ENCODE measurements at regions not wholly inside any gene's neighbourhood (a gene's known extent, or its start where the extent isn't known, plus 50 kb on each side); places are given as distances from the start of the nearest gene placed in this dataset.
"Not testable (repeated sequence)": the region's sequence is repeated elsewhere in the genome, so short reads cannot be mapped to it uniquely, and the experiment has no call there.

GRCh38 chrX:140273921-140274320 lies 230.9 kb downstream of the SOX3 start:
- Mint-ChIP-seq H3K27me3 (no peaks in the 10 kb centered on the region), H3K36me3 (no peaks in the 10 kb centered on the region), H3K9me3 (ENCODE audit: low read depth) (peaks cover 6% of the 10 kb centered on the region), H3K4me1 (ENCODE audit: low read depth) (no peaks in the 10 kb centered on the region), H3K4me3 (no peak overlapping the region), H3K27ac (no peak overlapping the region)

GRCh38 chrX:140250391-140250790 lies 254.5 kb downstream of the SOX3 start:
- no peaks in the 10 kb centered on the region for H3K4me1 Mint-ChIP-seq (ENCODE audit: low read depth)
- H3K4me3 Mint-ChIP-seq = no peak overlapping the region
- H3K9me3 Mint-ChIP-seq (ENCODE audit: low read depth) = no peaks in the 10 kb centered on the region
- no peak overlapping the region for H3K27ac Mint-ChIP-seq
- no peaks in the 10 kb centered on the region for H3K36me3 Mint-ChIP-seq
- H3K27me3 Mint-ChIP-seq = no peaks in the 10 kb centered on the region

- Mint-ChIP-seq H3K36me3 (no peaks in the 10 kb centered on the region), H3K9me3 (ENCODE audit: low read depth) (no peaks in the 10 kb centered on the region), H3K4me3 (no peak overlapping the region), H3K27ac (no peak overlapping the region), H3K4me1 (ENCODE audit: low read depth) (no peaks in the 10 kb centered on the region), H3K27me3 (no peaks in the 10 kb centered on the region)
Measured at GRCh38 chrX:140249088-140249487, 255.8 kb downstream of the SOX3 start.

GRCh38 chrX:140229191-140229590 lies 263.9 kb upstream of the CXorf66 start:
- H3K9me3 Mint-ChIP-seq (ENCODE audit: low read depth) = no peaks in the 10 kb centered on the region
- no peak overlapping the region for H3K4me3 Mint-ChIP-seq
- no peak overlapping the region for H3K27ac Mint-ChIP-seq
- H3K36me3 Mint-ChIP-seq = no peaks in the 10 kb centered on the region
- no peaks in the 10 kb centered on the region for H3K4me1 Mint-ChIP-seq (ENCODE audit: low read depth)
- H3K27me3 Mint-ChIP-seq = no peaks in the 10 kb centered on the region

GRCh38 chrX:140226037-140226436 lies 260.7 kb upstream of the CXorf66 start:
- H3K4me3 Mint-ChIP-seq; H3K9me3 Mint-ChIP-seq (ENCODE audit: low read depth); H3K4me1 Mint-ChIP-seq (ENCODE audit: low read depth); H3K27me3 Mint-ChIP-seq; H3K36me3 Mint-ChIP-seq; H3K27ac Mint-ChIP-seq: not testable (repeated sequence)

GRCh38 chrX:140215894-140216293 lies 250.6 kb upstream of the CXorf66 start:
- H3K4me3 Mint-ChIP-seq; H3K36me3 Mint-ChIP-seq; H3K27me3 Mint-ChIP-seq; H3K27ac Mint-ChIP-seq; H3K9me3 Mint-ChIP-seq (ENCODE audit: low read depth); H3K4me1 Mint-ChIP-seq (ENCODE audit: low read depth): not testable (repeated sequence)

GRCh38 chrX:140214518-140214917 lies 249.2 kb upstream of the CXorf66 start:
- H3K27ac Mint-ChIP-seq; H3K9me3 Mint-ChIP-seq (ENCODE audit: low read depth); H3K27me3 Mint-ChIP-seq; H3K36me3 Mint-ChIP-seq; H3K4me1 Mint-ChIP-seq (ENCODE audit: low read depth); H3K4me3 Mint-ChIP-seq: not testable (repeated sequence)

GRCh38 chrX:140206657-140207056 lies 241.3 kb upstream of the CXorf66 start:
- no peak overlapping the region for H3K4me3 Mint-ChIP-seq

GRCh38 chrX:140190441-140191108 lies 225.3 kb upstream of the CXorf66 start:
- H3K4me3 Mint-ChIP-seq = no peak overlapping the region
- no peaks in the 10 kb centered on the region for H3K36me3 Mint-ChIP-seq
- H3K27ac Mint-ChIP-seq = no peak overlapping the region
- H3K27me3 Mint-ChIP-seq = no peaks in the 10 kb centered on the region
- no peaks in the 10 kb centered on the region for H3K9me3 Mint-ChIP-seq (ENCODE audit: low read depth)
- no peaks in the 10 kb centered on the region for H3K4me1 Mint-ChIP-seq (ENCODE audit: low read depth)

More at GRCh38 chrX:140206657-140207056, 241.3 kb upstream of the CXorf66 start:
- H3K36me3 Mint-ChIP-seq = no peaks in the 10 kb centered on the region
- no peaks in the 10 kb centered on the region for H3K4me1 Mint-ChIP-seq (ENCODE audit: low read depth)
- H3K27me3 Mint-ChIP-seq = no peaks in the 10 kb centered on the region
- H3K9me3 Mint-ChIP-seq (ENCODE audit: low read depth) = no peaks in the 10 kb centered on the region
- H3K27ac Mint-ChIP-seq = no peak overlapping the region

- H3K27ac Mint-ChIP-seq = no peak overlapping the region
- no peaks in the 10 kb centered on the region for H3K9me3 Mint-ChIP-seq (ENCODE audit: low read depth)
Measured at GRCh38 chrX:140180585-140180984, 215.3 kb upstream of the CXorf66 start.

GRCh38 chrX:140177821-140178220 lies 212.5 kb upstream of the CXorf66 start:
- Mint-ChIP-seq H3K4me1 (ENCODE audit: low read depth) (no peaks in the 10 kb centered on the region), H3K36me3 (no peaks in the 10 kb centered on the region), H3K9me3 (ENCODE audit: low read depth) (no peaks in the 10 kb centered on the region), H3K27me3 (peaks cover 2% of the 10 kb centered on the region), H3K27ac (no peak overlapping the region), H3K4me3 (no peak overlapping the region)

More at GRCh38 chrX:140180585-140180984, 215.3 kb upstream of the CXorf66 start:
- H3K27me3 Mint-ChIP-seq = peaks cover 2% of the 10 kb centered on the region
- no peak overlapping the region for H3K4me3 Mint-ChIP-seq
- H3K36me3 Mint-ChIP-seq = no peaks in the 10 kb centered on the region
- no peaks in the 10 kb centered on the region for H3K4me1 Mint-ChIP-seq (ENCODE audit: low read depth)

- Mint-ChIP-seq H3K4me3 (no peak overlapping the region), H3K4me1 (ENCODE audit: low read depth) (no peaks in the 10 kb centered on the region), H3K27ac (no peak overlapping the region), H3K36me3 (no peaks in the 10 kb centered on the region), H3K27me3 (peaks cover 2% of the 10 kb centered on the region), H3K9me3 (ENCODE audit: low read depth) (no peaks in the 10 kb centered on the region)
Measured at GRCh38 chrX:140172401-140172800, 207.1 kb upstream of the CXorf66 start.

- Mint-ChIP-seq H3K36me3 (no peaks in the 10 kb centered on the region), H3K4me3 (no peak overlapping the region), H3K27ac (no peak overlapping the region), H3K4me1 (ENCODE audit: low read depth) (no peaks in the 10 kb centered on the region), H3K9me3 (ENCODE audit: low read depth) (no peaks in the 10 kb centered on the region), H3K27me3 (no peaks in the 10 kb centered on the region)
Measured at GRCh38 chrX:140167551-140167950, 202.2 kb upstream of the CXorf66 start.

- no peaks in the 10 kb centered on the region for H3K27me3 Mint-ChIP-seq
- H3K36me3 Mint-ChIP-seq = no peaks in the 10 kb centered on the region
- H3K4me3 Mint-ChIP-seq = no peak overlapping the region
- H3K9me3 Mint-ChIP-seq (ENCODE audit: low read depth) = no peaks in the 10 kb centered on the region
- H3K27ac Mint-ChIP-seq = no peak overlapping the region
- H3K4me1 Mint-ChIP-seq (ENCODE audit: low read depth) = no peaks in the 10 kb centered on the region
Measured at GRCh38 chrX:140165849-140166248, 200.5 kb upstream of the CXorf66 start.

- H3K4me1 Mint-ChIP-seq (ENCODE audit: low read depth) = no peaks in the 10 kb centered on the region
- H3K9me3 Mint-ChIP-seq (ENCODE audit: low read depth) = no peaks in the 10 kb centered on the region
- H3K27ac Mint-ChIP-seq = no peak overlapping the region
- H3K36me3 Mint-ChIP-seq = no peaks in the 10 kb centered on the region
- H3K27me3 Mint-ChIP-seq = no peaks in the 10 kb centered on the region
- H3K4me3 Mint-ChIP-seq = no peak overlapping the region
Measured at GRCh38 chrX:140164391-140164790, 199.1 kb upstream of the CXorf66 start.

- Mint-ChIP-seq H3K27ac (no peak overlapping the region), H3K36me3 (no peaks in the 10 kb centered on the region), H3K9me3 (ENCODE audit: low read depth) (no peaks in the 10 kb centered on the region), H3K4me1 (ENCODE audit: low read depth) (no peaks in the 10 kb centered on the region), H3K4me3 (no peak overlapping the region), H3K27me3 (no peaks in the 10 kb centered on the region)
Measured at GRCh38 chrX:140163371-140164159, 198.2 kb upstream of the CXorf66 start.

Measured in activated naive CD8-positive, alpha-beta T cell (primary cell).